ENCODE measurements at regions not wholly inside any gene's neighbourhood (a gene's known extent, or its start where the extent isn't known, plus 50 kb on each side); places are given as distances from the start of the nearest gene placed in this dataset.

DNA sequence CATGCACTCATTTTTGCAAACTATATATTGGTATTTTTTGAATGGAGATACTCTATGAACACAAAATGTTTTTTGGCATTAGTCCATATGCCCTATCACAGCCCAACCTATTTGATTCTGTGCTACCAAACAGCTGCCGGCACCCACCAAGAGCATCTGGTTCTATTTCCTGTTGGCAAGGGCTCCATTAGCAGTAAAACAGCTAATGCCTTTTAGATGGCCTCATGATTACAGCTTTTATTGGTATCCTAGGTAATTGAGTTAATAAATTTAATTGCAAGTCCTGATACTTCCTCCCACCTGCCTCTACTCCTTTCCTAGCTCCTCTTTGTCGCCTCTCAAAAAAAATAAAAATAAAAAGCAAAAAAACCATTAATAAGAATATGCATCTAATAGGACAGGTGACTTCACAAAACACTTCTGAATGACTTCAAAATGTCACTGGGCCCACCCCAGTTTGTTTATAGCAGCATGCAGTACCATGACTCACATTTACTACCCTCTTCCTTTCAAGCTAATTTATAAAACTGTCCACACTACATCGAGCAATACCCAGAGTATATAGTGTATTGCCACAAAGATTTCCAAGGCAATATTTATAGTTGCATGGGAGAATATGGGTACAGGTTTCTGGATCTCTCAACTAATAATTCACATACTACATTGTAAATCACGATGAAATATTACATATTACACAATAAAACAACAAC, 620.4 kb downstream of the SLCO4C1 start:
- Histone ChIP-seq H3K36me3 (ENCODE audit: insufficient read depth, low read length) (no peaks in the 10 kb centered on the region), H3K79me2 (ENCODE audit: insufficient read depth, low read length) (no peaks in the 10 kb centered on the region), H3K9me3 (ENCODE audit: insufficient read depth, low read depth, low read length) (no peaks in the 10 kb centered on the region), H3K4me2 (ENCODE audit: low read depth, low read length, poor library complexity, severe bottlenecking) (no peak overlapping the region), H3K9me2 (replicated peaks; ENCODE audit: low read depth, low read length) (no peaks in the 10 kb centered on the region), H2AFZ (ENCODE audit: low read length) (no peak overlapping the region), H3K27me3 (ENCODE audit: insufficient read depth, low read length, poor library complexity, severe bottlenecking) (no peaks in the 10 kb centered on the region), H3K9ac (ENCODE audit: low read depth, low read length, poor library complexity, severe bottlenecking) (no peak overlapping the region), H3K4me1 (ENCODE audit: insufficient read depth, low read length, poor library complexity, severe bottlenecking) (no peaks in the 10 kb centered on the region), H3F3A (ENCODE audit: low read depth) (no peaks in the 10 kb centered on the region), H3K4me3 (ENCODE audit: low read length, poor library complexity, severe bottlenecking) (no peak overlapping the region), H4K20me1 (ENCODE audit: insufficient read depth, low read length, poor library complexity, severe bottlenecking) (no peaks in the 10 kb centered on the region)
- TF ChIP-seq EZH2phosphoT487 (IDR thresholded peaks at IDR 0.05; ENCODE audit: borderline replicate concordance) = no peak

- H3K4me1 ChIP-seq (ENCODE audit: insufficient read depth, low read length, poor library complexity, severe bottlenecking) = no peaks in the 10 kb centered on the region
- H3K4me3 ChIP-seq (ENCODE audit: low read length, poor library complexity, severe bottlenecking) = no peak overlapping the region
- no peaks in the 10 kb centered on the region for H3K79me2 ChIP-seq (ENCODE audit: insufficient read depth, low read length)
- no peaks in the 10 kb centered on the region for H3K36me3 ChIP-seq (ENCODE audit: insufficient read depth, low read length)
- H4K20me1 ChIP-seq (ENCODE audit: insufficient read depth, low read length, poor library complexity, severe bottlenecking) = no peaks in the 10 kb centered on the region
- TF ChIP-seq EZH2phosphoT487 (IDR thresholded peaks at IDR 0.05; ENCODE audit: borderline replicate concordance) (no peak), CTCF (conservative IDR thresholded peaks at IDR 0.05; ENCODE audit: low read length) (no peak)
- H3K9me2 ChIP-seq (replicated peaks; ENCODE audit: low read depth, low read length) = no peaks in the 10 kb centered on the region
- no peaks in the 10 kb centered on the region for H3K27me3 ChIP-seq (ENCODE audit: insufficient read depth, low read length, poor library complexity, severe bottlenecking)
- H3F3A ChIP-seq (ENCODE audit: low read depth) = no peaks in the 10 kb centered on the region
- no peak overlapping the region for H3K9ac ChIP-seq (ENCODE audit: low read depth, low read length, poor library complexity, severe bottlenecking)
- H3K9me3 ChIP-seq (ENCODE audit: insufficient read depth, low read depth, low read length) = no peaks in the 10 kb centered on the region
- no peak overlapping the region for H3K4me2 ChIP-seq (ENCODE audit: low read depth, low read length, poor library complexity, severe bottlenecking)
- H2AFZ ChIP-seq (ENCODE audit: low read length) = no peak overlapping the region
These were observed 623.0 kb downstream of the SLCO4C1 start for GRCh38 chr5:101673120-101673519.

GRCh38 chr5:101664071-101664791, 631.9 kb downstream of the SLCO4C1 start:
- H3K79me2 ChIP-seq (ENCODE audit: insufficient read depth, low read length) = no peaks in the 10 kb centered on the region
- no peak overlapping the region for H3K9ac ChIP-seq (ENCODE audit: low read depth, low read length, poor library complexity, severe bottlenecking)
- H3K9me2 ChIP-seq (replicated peaks; ENCODE audit: low read depth, low read length) = no peaks in the 10 kb centered on the region
- H3F3A ChIP-seq (ENCODE audit: low read depth) = no peaks in the 10 kb centered on the region
- H2AFZ ChIP-seq (ENCODE audit: low read length) = no peak overlapping the region
- H3K36me3 ChIP-seq (ENCODE audit: insufficient read depth, low read length) = no peaks in the 10 kb centered on the region
- no peak overlapping the region for H3K4me3 ChIP-seq (ENCODE audit: low read length, poor library complexity, severe bottlenecking)
- H3K4me1 ChIP-seq (ENCODE audit: insufficient read depth, low read length, poor library complexity, severe bottlenecking) = no peaks in the 10 kb centered on the region
- H4K20me1 ChIP-seq (ENCODE audit: insufficient read depth, low read length, poor library complexity, severe bottlenecking) = no peaks in the 10 kb centered on the region
- H3K27me3 ChIP-seq (ENCODE audit: insufficient read depth, low read length, poor library complexity, severe bottlenecking) = no peaks in the 10 kb centered on the region
- TF ChIP-seq CTCF (conservative IDR thresholded peaks at IDR 0.05; ENCODE audit: low read length) (no peak), EZH2phosphoT487 (IDR thresholded peaks at IDR 0.05; ENCODE audit: borderline replicate concordance) (no peak)
- no peaks in the 10 kb centered on the region for H3K9me3 ChIP-seq (ENCODE audit: insufficient read depth, low read depth, low read length)
- no peak overlapping the region for H3K4me2 ChIP-seq (ENCODE audit: low read depth, low read length, poor library complexity, severe bottlenecking)
